ENCODE measurements at regions not wholly inside any gene's neighbourhood (a gene's known extent, or its start where the extent isn't known, plus 50 kb on each side); places are given as distances from the start of the nearest gene placed in this dataset.

- H3K27ac ChIP-seq (ENCODE audit: low read depth, low read length): no peak overlapping the region
- H4K20me1 ChIP-seq (ENCODE audit: control insufficient read depth, insufficient read depth, low read depth, low read length): no peaks in the 10 kb centered on the region
- H3K4me3 ChIP-seq (ENCODE audit: low read length): no peak overlapping the region
- no peak for TF ChIP-seq EZH2phosphoT487 (IDR thresholded peaks at IDR 0.05; ENCODE audit: borderline replicate concordance, low read length)
- no peak for TF ChIP-seq CTCF (IDR thresholded peaks at IDR 0.05; ENCODE audit: low read depth, low read length, poor library complexity, severe bottlenecking)
- H3K4me1 ChIP-seq (ENCODE audit: control insufficient read depth, low read length): no peaks in the 10 kb centered on the region
- no peaks in the 10 kb centered on the region for H3F3A ChIP-seq (ENCODE audit: control insufficient read depth, insufficient read depth)
- H3K27me3 ChIP-seq (ENCODE audit: control insufficient read depth, low read length): no peaks in the 10 kb centered on the region
- H3K36me3 ChIP-seq (ENCODE audit: control insufficient read depth, low read length): no peaks in the 10 kb centered on the region
- H3K79me2 ChIP-seq (ENCODE audit: control insufficient read depth, low read length): no peaks in the 10 kb centered on the region
- H3K9me3 ChIP-seq (ENCODE audit: control insufficient read depth, insufficient read depth, low read length): peaks cover 9% of the 10 kb centered on the region; the same call in 1 of the 2 replicates
- H3K9me2 ChIP-seq (replicated peaks; ENCODE audit: control insufficient read depth, low read length): no peaks in the 10 kb centered on the region
- no peak overlapping the region for H3K4me2 ChIP-seq (ENCODE audit: low read length)
Observed at GRCh38 chr5:33046091-33046490, 335.0 kb downstream of the NPR3 start.

GRCh38 chr5:33048315-33048714 lies 337.2 kb downstream of the NPR3 start:
- Histone ChIP-seq H3K27me3 (ENCODE audit: control insufficient read depth, low read length) (no peaks in the 10 kb centered on the region), H3K4me2 (ENCODE audit: low read length) (no peak overlapping the region), H3K27ac (ENCODE audit: low read depth, low read length) (no peak overlapping the region), H3F3A (ENCODE audit: control insufficient read depth, insufficient read depth) (no peaks in the 10 kb centered on the region), H3K4me1 (ENCODE audit: control insufficient read depth, low read length) (no peaks in the 10 kb centered on the region), H4K20me1 (ENCODE audit: control insufficient read depth, insufficient read depth, low read depth, low read length) (no peaks in the 10 kb centered on the region), H3K36me3 (ENCODE audit: control insufficient read depth, low read length) (no peaks in the 10 kb centered on the region), H3K4me3 (ENCODE audit: low read length) (no peak overlapping the region), H3K79me2 (ENCODE audit: control insufficient read depth, low read length) (no peaks in the 10 kb centered on the region), H3K9me2 (replicated peaks; ENCODE audit: control insufficient read depth, low read length) (no peaks in the 10 kb centered on the region), H3K9me3 (ENCODE audit: control insufficient read depth, insufficient read depth, low read length) (0 out of 2 replicates have a peak, but pooled peaks cover 2% of the 10 kb centered on the region)
- TF ChIP-seq CTCF (IDR thresholded peaks at IDR 0.05; ENCODE audit: low read depth, low read length, poor library complexity, severe bottlenecking): no peak
- no peak for TF ChIP-seq EZH2phosphoT487 (IDR thresholded peaks at IDR 0.05; ENCODE audit: borderline replicate concordance, low read length)

GRCh38 chr5:33049298-33049697 lies 338.2 kb downstream of the NPR3 start:
- H4K20me1 ChIP-seq (ENCODE audit: control insufficient read depth, insufficient read depth, low read depth, low read length): no peaks in the 10 kb centered on the region
- no peaks in the 10 kb centered on the region for H3K4me1 ChIP-seq (ENCODE audit: control insufficient read depth, low read length)
- no peaks in the 10 kb centered on the region for H3K27me3 ChIP-seq (ENCODE audit: control insufficient read depth, low read length)
- no peaks in the 10 kb centered on the region for H3K9me2 ChIP-seq (replicated peaks; ENCODE audit: control insufficient read depth, low read length)
- TF ChIP-seq CTCF (IDR thresholded peaks at IDR 0.05; ENCODE audit: low read depth, low read length, poor library complexity, severe bottlenecking) (no peak), EZH2phosphoT487 (IDR thresholded peaks at IDR 0.05; ENCODE audit: borderline replicate concordance, low read length) (no peak)
- H3K9me3 ChIP-seq (ENCODE audit: control insufficient read depth, insufficient read depth, low read length): 0 out of 2 replicates have a peak, but pooled peaks cover 2% of the 10 kb centered on the region
- no peak overlapping the region for H3K27ac ChIP-seq (ENCODE audit: low read depth, low read length)
- no peaks in the 10 kb centered on the region for H3F3A ChIP-seq (ENCODE audit: control insufficient read depth, insufficient read depth)
- H3K4me2 ChIP-seq (ENCODE audit: low read length): no peak overlapping the region
- no peak overlapping the region for H3K4me3 ChIP-seq (ENCODE audit: low read length)
- no peaks in the 10 kb centered on the region for H3K79me2 ChIP-seq (ENCODE audit: control insufficient read depth, low read length)
- H3K36me3 ChIP-seq (ENCODE audit: control insufficient read depth, low read length): no peaks in the 10 kb centered on the region

Measured in DOHH2 (cell line).